ENCODE measurements at regions not wholly inside any gene's neighbourhood (a gene's known extent, or its start where the extent isn't known, plus 50 kb on each side); places are given as distances from the start of the nearest gene placed in this dataset.

DNA sequence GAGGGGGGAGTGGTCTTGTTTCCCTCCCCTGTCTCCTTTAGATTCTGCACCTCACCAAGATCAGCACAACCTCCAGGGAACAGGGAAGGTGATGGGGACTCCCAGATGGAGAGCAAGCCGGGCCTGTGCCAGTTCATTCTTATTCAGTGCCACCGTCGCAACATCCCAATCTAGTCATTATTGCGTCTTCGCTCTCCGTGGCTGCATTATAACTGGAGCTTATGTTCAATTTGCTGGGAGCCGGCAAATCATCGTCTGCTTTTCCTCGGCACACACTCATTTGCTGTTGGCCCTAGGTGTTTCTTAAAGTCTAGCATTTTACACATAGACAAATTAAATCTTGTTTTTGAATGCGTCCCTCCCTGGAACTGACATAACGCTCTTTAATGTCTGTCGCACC lies 1269.7 kb downstream of the BRD1 start:
- Histone ChIP-seq H3K4me3 (no peak overlapping the region), H3K9ac (ENCODE audit: insufficient read length) (no peak overlapping the region), H3K27ac (no peak overlapping the region), H3K9me3 (ENCODE audit: low read depth, low read length) (no peaks in the 10 kb centered on the region), H3K36me3 (ENCODE audit: insufficient read depth, low read length) (no peaks in the 10 kb centered on the region)
- TF ChIP-seq EZH2 (IDR thresholded peaks at IDR 0.05): no peak
- no peak for TF ChIP-seq POLR2AphosphoS5 (IDR thresholded peaks at IDR 0.05; ENCODE audit: borderline replicate concordance, low read depth, low read length)
- no peak for TF ChIP-seq FOXP2 (optimal IDR thresholded peaks at IDR 0.05; ENCODE audit: control extremely low read depth, extremely low read length, insufficient read depth)
- DNase-seq (ENCODE audit: low read depth, low spot score): no peak

DNA sequence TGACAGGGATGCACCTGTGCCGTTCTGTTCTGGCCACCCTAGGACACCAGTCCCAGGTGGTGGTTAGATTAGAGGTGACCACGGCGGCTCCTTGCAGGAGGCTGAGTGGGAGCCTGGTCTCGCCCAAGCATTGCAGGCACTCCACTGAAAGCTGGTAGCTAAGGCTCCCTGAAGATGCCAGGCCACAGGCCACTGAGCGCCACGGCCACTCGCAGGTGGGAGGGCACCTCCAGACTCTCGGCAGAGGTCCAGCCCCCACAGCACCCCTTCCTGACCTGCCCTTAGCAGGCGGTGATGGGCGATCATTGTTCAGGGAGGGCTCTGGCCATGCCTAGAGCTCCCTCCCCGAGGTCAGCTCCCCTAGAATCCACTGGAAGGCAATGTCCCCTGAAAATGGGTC lies 1270.2 kb downstream of the BRD1 start:
- H3K9me3 ChIP-seq (ENCODE audit: low read depth, low read length): no peaks in the 10 kb centered on the region
- no peak for DNase-seq (ENCODE audit: low read depth, low spot score)

GRCh38 chr22:48556751-48557150 lies 1270.9 kb downstream of the BRD1 start:
- TF ChIP-seq EZH2 (IDR thresholded peaks at IDR 0.05) (no peak), FOXP2 (optimal IDR thresholded peaks at IDR 0.05; ENCODE audit: control extremely low read depth, extremely low read length, insufficient read depth) (no peak), POLR2AphosphoS5 (IDR thresholded peaks at IDR 0.05; ENCODE audit: borderline replicate concordance, low read depth, low read length) (no peak)
- H3K27ac ChIP-seq: no peak overlapping the region
- no peak overlapping the region for H3K4me3 ChIP-seq
- no peak overlapping the region for H3K9ac ChIP-seq (ENCODE audit: insufficient read length)
- DNase-seq (ENCODE audit: low read depth, low spot score): no peak
- H3K36me3 ChIP-seq (ENCODE audit: insufficient read depth, low read length): no peaks in the 10 kb centered on the region
- no peaks in the 10 kb centered on the region for H3K9me3 ChIP-seq (ENCODE audit: low read depth, low read length)

More for the DNA sequence above, 1270.2 kb downstream of the BRD1 start:
- Histone ChIP-seq H3K9ac (ENCODE audit: insufficient read length) (no peak overlapping the region), H3K36me3 (ENCODE audit: insufficient read depth, low read length) (no peaks in the 10 kb centered on the region), H3K27ac (no peak overlapping the region), H3K4me3 (no peak overlapping the region)
- no peak for TF ChIP-seq POLR2AphosphoS5 (IDR thresholded peaks at IDR 0.05; ENCODE audit: borderline replicate concordance, low read depth, low read length)
- TF ChIP-seq EZH2 (IDR thresholded peaks at IDR 0.05): no peak
- no peak for TF ChIP-seq FOXP2 (optimal IDR thresholded peaks at IDR 0.05; ENCODE audit: control extremely low read depth, extremely low read length, insufficient read depth)

- Histone ChIP-seq H3K9ac (ENCODE audit: insufficient read length) (no peak overlapping the region), H3K27ac (no peak overlapping the region), H3K36me3 (ENCODE audit: insufficient read depth, low read length) (no peaks in the 10 kb centered on the region), H3K4me3 (no peak overlapping the region), H3K9me3 (ENCODE audit: low read depth, low read length) (no peaks in the 10 kb centered on the region)
- peak; percentile 24 for DNase-seq (ENCODE audit: low read depth, low spot score)
- TF ChIP-seq EZH2 (IDR thresholded peaks at IDR 0.05) (no peak), POLR2AphosphoS5 (IDR thresholded peaks at IDR 0.05; ENCODE audit: borderline replicate concordance, low read depth, low read length) (no peak), FOXP2 (optimal IDR thresholded peaks at IDR 0.05; ENCODE audit: control extremely low read depth, extremely low read length, insufficient read depth) (no peak)
Measured at GRCh38 chr22:48556222-48556621, 1271.5 kb downstream of the BRD1 start.

DNA sequence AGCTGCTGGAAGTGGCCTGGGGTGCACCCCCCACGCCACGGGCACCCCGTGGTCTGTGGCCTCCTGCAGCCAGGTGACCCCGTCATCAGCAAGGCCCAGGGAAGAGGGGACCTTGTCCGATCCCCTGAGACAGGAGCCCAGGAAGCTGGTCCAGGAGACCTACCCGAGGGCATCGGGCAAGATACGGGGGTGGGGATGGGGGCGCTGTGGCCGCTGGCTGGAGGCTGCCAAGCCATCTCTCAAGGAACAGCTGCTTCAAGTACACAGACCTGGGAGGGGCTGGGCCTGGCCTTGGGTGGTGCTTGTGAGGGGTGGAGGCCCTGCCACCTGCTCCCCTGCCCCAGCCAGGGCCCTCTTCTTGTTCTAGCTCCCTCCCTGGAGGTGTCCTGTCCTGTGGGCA lies 1272.1 kb downstream of the BRD1 start:
- TF ChIP-seq POLR2AphosphoS5 (IDR thresholded peaks at IDR 0.05; ENCODE audit: borderline replicate concordance, low read depth, low read length) (no peak), EZH2 (IDR thresholded peaks at IDR 0.05) (no peak), FOXP2 (optimal IDR thresholded peaks at IDR 0.05; ENCODE audit: control extremely low read depth, extremely low read length, insufficient read depth) (no peak)
- H3K4me3 ChIP-seq: no peak overlapping the region
- H3K36me3 ChIP-seq (ENCODE audit: insufficient read depth, low read length): no peaks in the 10 kb centered on the region
- no peak overlapping the region for H3K27ac ChIP-seq
- DNase-seq (ENCODE audit: low read depth, low spot score): no peak
- no peaks in the 10 kb centered on the region for H3K9me3 ChIP-seq (ENCODE audit: low read depth, low read length)
- H3K9ac ChIP-seq (ENCODE audit: insufficient read length): no peak overlapping the region

DNA sequence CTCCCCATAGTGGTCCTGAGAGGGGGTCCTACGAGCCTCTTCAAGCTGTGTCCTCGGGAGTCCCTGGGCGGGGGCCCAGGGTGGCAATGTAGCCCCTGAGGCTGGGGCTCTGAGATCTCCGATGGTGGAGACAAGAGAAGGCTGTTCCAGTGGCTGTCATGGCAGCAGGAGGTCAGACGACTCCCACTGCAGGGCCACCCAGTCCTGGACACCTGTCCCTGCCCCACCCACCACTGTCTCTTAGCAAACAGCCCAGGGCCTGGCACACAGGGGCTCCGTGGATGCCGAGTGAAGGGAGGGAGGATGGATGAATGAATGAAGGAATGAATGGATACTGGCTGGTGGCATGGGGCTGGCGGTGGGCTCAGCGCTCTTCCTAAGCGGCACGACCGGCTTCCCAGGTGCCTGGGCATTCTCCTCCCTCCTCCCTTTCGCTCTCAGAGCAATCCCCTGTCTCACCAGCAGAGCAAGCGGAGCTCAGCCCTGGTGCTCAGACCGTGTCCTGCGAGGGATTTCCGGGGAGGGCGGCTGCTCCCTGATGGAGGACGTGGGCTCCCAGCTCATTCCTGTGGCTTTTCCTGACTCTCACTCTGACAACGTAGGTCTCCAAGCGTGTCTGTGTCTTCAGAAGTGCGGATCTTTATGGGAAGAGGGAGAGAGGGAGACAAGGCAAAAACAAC lies 1272.6 kb downstream of the BRD1 start:
- DNase-seq (ENCODE audit: low read depth, low spot score): no peak
- no peak overlapping the region for H3K9ac ChIP-seq (ENCODE audit: insufficient read length)
- H3K4me3 ChIP-seq: no peak overlapping the region
- H3K36me3 ChIP-seq (ENCODE audit: insufficient read depth, low read length): no peaks in the 10 kb centered on the region
- no peak for TF ChIP-seq FOXP2 (optimal IDR thresholded peaks at IDR 0.05; ENCODE audit: control extremely low read depth, extremely low read length, insufficient read depth)
- TF ChIP-seq EZH2 (IDR thresholded peaks at IDR 0.05): no peak
- no peak for TF ChIP-seq POLR2AphosphoS5 (IDR thresholded peaks at IDR 0.05; ENCODE audit: borderline replicate concordance, low read depth, low read length)
- no peak overlapping the region for H3K27ac ChIP-seq
- no peaks in the 10 kb centered on the region for H3K9me3 ChIP-seq (ENCODE audit: low read depth, low read length)

- TF ChIP-seq FOXP2 (optimal IDR thresholded peaks at IDR 0.05; ENCODE audit: control extremely low read depth, extremely low read length, insufficient read depth): no peak
- TF ChIP-seq POLR2AphosphoS5 (IDR thresholded peaks at IDR 0.05; ENCODE audit: borderline replicate concordance, low read depth, low read length): no peak
- no peak for TF ChIP-seq EZH2 (IDR thresholded peaks at IDR 0.05)
- Histone ChIP-seq H3K9ac (ENCODE audit: insufficient read length) (no peak overlapping the region), H3K4me3 (no peak overlapping the region), H3K36me3 (ENCODE audit: insufficient read depth, low read length) (no peaks in the 10 kb centered on the region), H3K9me3 (ENCODE audit: low read depth, low read length) (no peaks in the 10 kb centered on the region), H3K27ac (no peak overlapping the region)
- no peak for DNase-seq (ENCODE audit: low read depth, low spot score)
Measured at GRCh38 chr22:48553694-48554308, 1273.9 kb downstream of the BRD1 start.

DNA sequence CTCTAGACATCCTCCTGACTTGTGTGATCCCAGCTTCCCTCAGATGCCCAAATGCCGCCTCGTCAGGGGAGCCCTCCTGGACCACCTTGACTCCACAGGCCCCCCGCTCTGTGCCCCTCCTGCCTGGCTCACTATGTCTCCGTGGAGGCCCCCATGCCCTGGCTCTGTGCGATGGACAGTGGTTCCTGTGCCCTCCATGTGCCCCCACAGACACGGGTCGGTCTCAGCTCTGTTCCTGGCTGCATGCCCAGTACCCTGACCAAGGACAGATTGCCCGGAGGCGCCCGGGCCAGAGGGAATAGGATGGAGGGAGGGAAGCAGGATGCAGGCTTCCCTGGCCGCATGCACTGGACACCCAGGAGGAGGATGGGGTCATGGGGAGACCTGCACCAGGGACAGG lies 1274.6 kb downstream of the BRD1 start:
- H3K9me3 ChIP-seq (ENCODE audit: low read depth, low read length): no peaks in the 10 kb centered on the region

More for the DNA sequence above, 1274.6 kb downstream of the BRD1 start:
- Histone ChIP-seq H3K27ac (no peak overlapping the region), H3K9ac (ENCODE audit: insufficient read length) (no peak overlapping the region), H3K4me3 (no peak overlapping the region), H3K36me3 (ENCODE audit: insufficient read depth, low read length) (no peaks in the 10 kb centered on the region)
- TF ChIP-seq EZH2 (IDR thresholded peaks at IDR 0.05) (no peak), FOXP2 (optimal IDR thresholded peaks at IDR 0.05; ENCODE audit: control extremely low read depth, extremely low read length, insufficient read depth) (no peak), POLR2AphosphoS5 (IDR thresholded peaks at IDR 0.05; ENCODE audit: borderline replicate concordance, low read depth, low read length) (no peak)
- DNase-seq (ENCODE audit: low read depth, low spot score): no peak
